Rectal smooth muscle tissue (tissue), 1 donor: ENCODE measurements at regions not wholly inside any gene's neighbourhood (a gene's known extent, or its start where the extent isn't known, plus 50 kb on each side); places are given as distances from the start of the nearest gene placed in this dataset.

ENCODE experiments used
- H3K27ac ChIP-seq: one replicate; pipeline ENCODE4 v1.7.0; 2013; ENCODE audit warnings: low read depth, low read length, inconsistent platforms
- H3K27me3 ChIP-seq: one replicate; pipeline ENCODE4 v1.7.0; 2013; ENCODE audit warnings: low read length; ENCODE audit not compliant: control insufficient read depth, insufficient read depth
- H3K36me3 ChIP-seq: one replicate; pipeline ENCODE4 v1.7.0; 2013; ENCODE audit warnings: low read length; ENCODE audit not compliant: control insufficient read depth, insufficient read depth
- H3K4me1 ChIP-seq: one replicate; pipeline ENCODE4 v1.7.0; 2013; ENCODE audit warnings: low read length; ENCODE audit not compliant: control insufficient read depth, insufficient read depth
- H3K4me3 ChIP-seq: one replicate; pipeline ENCODE4 v1.7.0; 2013; ENCODE audit warnings: low read length
- H3K9ac ChIP-seq: one replicate; pipeline ENCODE4 v1.7.0; 2013; ENCODE audit warnings: low read length

DNA sequence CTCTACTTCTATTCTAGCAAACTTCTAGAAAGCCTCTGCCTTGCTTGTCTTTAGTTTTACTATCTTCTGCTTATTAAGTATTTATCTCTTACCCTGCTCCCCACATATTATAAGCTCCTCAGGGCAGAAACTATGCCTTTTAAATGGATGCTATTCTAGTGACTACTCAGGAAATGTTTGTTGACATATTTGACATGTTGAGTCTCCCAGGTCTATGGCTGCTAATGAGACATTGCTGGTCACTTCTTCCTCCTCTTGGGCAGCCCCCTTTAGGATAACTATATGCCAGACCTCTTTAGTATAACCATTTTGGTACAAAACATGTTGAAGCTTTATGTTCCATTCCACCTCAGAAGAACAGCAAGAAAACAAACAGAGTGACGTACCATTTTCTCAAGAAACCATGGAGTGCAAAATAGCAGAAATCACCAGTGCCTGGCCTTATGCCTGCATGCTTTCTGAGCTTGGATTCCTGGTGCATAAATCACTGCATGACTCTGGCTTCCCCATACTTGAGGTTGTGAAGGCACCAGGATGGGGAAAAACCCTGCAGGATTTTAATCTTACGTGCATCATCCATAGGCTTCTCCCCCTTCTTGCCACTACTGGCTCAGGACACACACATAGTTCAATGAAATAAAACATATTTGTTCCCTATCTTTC is 202.6 kb downstream of the TMX1 start:
- Histone ChIP-seq H3K36me3 (no peaks in the 10 kb centered on the region), H3K4me1 (peaks cover 12% of the 10 kb centered on the region), H3K27me3 (no peaks in the 10 kb centered on the region), H3K9ac (no peak overlapping the region), H3K27ac (no peak overlapping the region), H3K4me3 (no peak overlapping the region)

DNA sequence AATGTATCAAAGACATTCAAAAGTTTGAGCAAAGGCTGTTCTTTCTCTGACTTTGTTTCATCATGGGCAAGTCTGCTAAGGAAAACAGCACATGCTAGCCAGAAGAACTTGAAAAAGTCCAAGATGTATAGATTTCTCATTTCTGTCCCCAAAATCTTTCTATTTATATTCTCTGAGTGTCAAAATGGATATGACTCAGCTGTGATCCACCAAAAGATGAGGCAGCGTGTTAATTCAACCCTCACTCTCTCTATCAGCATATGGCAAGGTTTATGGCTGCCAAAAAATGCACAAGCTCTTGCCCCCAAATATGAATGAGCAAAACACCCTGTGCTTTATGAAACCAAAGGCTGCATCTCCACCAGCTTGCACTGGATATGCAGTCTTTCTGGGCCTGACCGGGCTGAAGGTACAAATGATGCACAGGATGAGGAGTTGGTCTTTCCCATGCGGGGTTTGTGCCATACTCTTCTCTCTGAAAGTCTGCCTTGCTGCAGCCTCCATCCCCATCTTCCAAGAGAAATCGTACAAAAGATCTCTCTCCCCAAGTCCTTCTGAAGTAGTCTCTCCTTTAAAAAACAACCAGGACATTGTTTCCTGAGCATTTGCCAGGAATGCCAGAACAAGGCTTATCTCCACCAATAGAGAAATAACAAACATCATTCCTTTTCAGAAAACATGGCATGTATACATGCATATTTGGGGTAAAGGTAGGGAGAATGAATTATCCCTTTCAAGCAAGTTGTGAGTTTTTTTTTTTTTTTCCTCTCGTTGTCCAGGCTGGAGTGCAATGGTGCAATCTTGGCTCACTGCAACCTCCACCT is 203.4 kb downstream of the TMX1 start:
- no peaks in the 10 kb centered on the region for H3K36me3 ChIP-seq
- peaks cover 12% of the 10 kb centered on the region for H3K4me1 ChIP-seq
- H3K9ac ChIP-seq: no peak overlapping the region
- H3K4me3 ChIP-seq: no peak overlapping the region
- no peaks in the 10 kb centered on the region for H3K27me3 ChIP-seq
- no peak overlapping the region for H3K27ac ChIP-seq

DNA sequence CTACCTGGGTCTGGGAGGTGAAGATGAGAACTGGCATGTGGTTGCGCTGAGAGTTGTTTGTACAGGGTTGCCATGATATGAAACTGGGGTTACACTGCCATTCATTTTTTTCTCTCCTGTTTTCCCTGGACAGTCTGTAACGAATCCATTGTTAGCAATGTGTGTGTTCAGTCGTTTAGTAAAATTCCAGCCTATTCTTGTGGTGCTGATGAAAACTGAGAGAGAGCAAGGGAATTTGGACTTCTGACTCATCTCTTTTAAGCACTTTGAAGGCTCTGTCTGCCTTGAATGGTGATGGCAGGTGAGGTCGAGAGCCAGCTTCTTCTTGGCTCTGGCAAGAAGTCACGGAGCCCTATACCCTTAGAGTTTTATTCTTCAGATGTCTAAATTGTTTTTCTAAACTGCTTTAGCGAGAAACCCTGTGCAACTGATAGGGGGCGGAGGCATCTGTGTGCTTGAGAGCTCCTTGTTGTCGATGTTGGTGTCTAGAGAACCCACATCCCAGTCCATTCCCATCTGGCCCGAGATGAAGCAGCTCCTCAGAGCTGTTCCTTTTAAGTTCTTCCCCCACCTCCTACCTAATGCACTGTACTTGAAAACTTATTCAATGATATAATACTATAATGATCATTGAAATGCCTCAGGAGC is 204.4 kb downstream of the TMX1 start:
- peaks cover 12% of the 10 kb centered on the region for H3K4me1 ChIP-seq
- no peak overlapping the region for H3K27ac ChIP-seq
- H3K27me3 ChIP-seq: no peaks in the 10 kb centered on the region
- no peak overlapping the region for H3K4me3 ChIP-seq
- no peak overlapping the region for H3K9ac ChIP-seq
- no peaks in the 10 kb centered on the region for H3K36me3 ChIP-seq

DNA sequence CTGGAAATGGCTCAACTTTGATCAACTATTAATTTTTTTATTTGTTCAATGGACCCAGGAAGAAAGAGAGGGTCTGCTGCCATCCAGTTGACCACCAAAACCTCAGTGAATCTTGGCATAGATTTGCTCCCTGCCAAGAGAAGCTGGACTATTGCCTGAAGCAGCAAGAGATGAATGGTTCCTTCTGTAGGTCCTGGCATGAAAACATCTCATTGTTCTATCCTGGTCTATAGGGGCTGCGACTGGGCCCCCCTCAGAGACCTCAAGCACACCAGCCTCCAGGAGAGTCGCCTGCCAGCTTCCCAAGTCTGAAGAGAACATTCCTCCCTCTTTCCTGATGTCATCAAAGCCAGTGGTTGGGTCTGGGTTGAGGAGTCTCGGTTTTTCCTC is 204.9 kb downstream of the TMX1 start:
- no peak overlapping the region for H3K27ac ChIP-seq
- no peak overlapping the region for H3K9ac ChIP-seq
- no peak overlapping the region for H3K4me3 ChIP-seq
- H3K36me3 ChIP-seq: no peaks in the 10 kb centered on the region
- H3K4me1 ChIP-seq: peaks cover 12% of the 10 kb centered on the region
- no peaks in the 10 kb centered on the region for H3K27me3 ChIP-seq

DNA sequence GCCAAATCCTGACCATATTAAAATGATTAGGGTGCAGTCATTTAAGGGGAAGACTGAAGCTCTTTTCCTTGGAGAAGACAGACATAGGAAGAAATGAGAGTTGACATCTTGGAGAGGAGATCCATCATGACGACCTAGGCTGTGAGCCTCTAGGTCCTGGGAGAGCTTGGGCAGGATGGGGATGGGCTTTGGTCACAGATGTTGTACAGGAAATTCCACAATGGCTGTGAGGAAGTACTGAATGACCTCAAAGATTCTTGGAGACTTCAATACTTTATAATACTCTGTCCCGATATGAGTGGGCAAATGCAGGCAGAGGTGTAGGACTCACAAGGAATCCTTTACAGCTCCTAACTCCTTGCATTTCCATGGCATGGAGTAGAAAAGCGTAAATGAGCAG is 204.9 kb upstream of the FRMD6 start:
- Histone ChIP-seq H3K4me3 (no peak overlapping the region), H3K27ac (no peak overlapping the region), H3K9ac (no peak overlapping the region), H3K27me3 (no peaks in the 10 kb centered on the region), H3K4me1 (peaks cover 12% of the 10 kb centered on the region), H3K36me3 (no peaks in the 10 kb centered on the region)

DNA sequence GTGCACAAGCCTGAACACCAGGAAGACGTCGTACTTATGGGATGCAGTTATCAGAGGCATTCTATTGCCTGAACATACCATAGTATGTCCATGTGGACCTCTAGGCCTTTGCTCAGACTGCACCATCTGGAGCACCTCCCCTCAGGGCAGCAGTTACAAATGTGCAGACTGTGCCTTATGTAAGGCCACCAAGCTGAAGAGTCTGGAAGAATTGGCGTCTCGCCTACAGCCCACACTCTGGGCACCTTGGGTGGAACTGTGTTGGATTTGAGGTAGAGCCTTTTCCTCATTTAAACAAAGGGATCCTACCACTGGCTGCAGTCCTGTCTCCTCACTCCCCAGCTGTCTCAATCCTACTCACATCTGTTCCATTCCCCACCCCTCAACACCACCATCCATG is 204.3 kb upstream of the FRMD6 start:
- no peak overlapping the region for H3K9ac ChIP-seq
- peaks cover 12% of the 10 kb centered on the region for H3K4me1 ChIP-seq
- no peaks in the 10 kb centered on the region for H3K36me3 ChIP-seq
- H3K27ac ChIP-seq: no peak overlapping the region
- H3K4me3 ChIP-seq: no peak overlapping the region
- H3K27me3 ChIP-seq: no peaks in the 10 kb centered on the region

DNA sequence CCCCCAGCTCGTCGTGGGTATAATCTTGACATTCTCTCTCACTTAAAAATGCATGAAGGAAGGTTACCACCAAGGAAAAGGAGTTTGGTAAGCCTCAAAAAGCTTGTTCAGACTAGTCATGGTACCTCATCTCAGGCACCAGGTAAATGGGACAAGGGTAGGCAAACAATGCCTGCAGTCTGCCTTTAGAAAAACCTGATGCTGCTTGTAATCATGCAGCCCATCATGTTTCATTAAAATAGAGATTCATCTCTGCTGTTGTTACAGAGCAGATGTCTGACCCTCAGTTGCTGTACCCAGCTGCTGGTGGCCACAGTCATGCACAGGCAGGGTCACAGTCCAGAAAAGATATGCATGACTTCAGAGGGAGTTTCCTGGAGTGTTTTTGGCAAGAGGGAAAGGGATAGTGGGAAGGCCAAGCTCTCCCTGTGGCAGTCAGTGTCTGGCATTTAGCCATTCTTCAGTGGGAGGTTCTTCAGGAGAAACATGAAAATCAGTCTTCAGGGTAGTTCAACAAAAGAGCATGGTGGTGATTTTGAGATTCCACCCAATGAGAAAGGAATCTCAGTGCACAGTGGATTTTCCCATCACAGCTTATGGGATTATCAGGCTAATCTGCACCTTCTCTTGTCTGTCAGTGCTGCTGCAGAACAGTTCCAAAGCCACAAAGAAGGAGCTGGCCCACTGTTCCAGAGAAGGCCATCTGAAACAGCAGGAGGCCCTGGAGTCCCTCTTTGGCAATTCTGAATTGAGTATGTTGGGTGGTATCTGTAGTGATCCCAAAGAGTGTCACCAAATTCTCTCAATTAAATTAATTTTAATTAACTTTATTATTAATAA is 202.7 kb upstream of the FRMD6 start:
- Histone ChIP-seq H3K36me3 (no peaks in the 10 kb centered on the region), H3K4me3 (no peak overlapping the region), H3K27me3 (no peaks in the 10 kb centered on the region), H3K4me1 (no peaks in the 10 kb centered on the region), H3K9ac (no peak overlapping the region), H3K27ac (no peak overlapping the region)

DNA sequence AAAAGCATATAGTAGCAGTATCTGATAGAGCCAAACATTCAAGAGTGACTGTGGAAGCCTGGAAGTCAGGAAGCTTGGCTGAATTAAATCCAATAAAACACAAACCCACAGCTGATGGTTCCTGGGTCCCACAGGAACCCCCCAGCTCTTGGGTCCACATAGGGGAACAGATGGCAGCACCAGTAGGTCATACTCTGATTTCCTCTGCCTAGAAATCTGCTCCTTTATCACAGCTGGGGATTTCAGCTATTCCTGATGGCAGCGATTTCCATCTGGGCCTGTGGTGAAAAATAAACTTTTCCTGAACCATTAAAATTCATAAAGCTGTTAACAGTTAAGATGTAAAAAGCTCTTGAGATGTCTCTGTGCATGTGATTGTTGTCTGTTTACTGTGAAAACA is 202.0 kb upstream of the FRMD6 start:
- Histone ChIP-seq H3K4me1 (no peaks in the 10 kb centered on the region), H3K27me3 (no peaks in the 10 kb centered on the region), H3K36me3 (no peaks in the 10 kb centered on the region), H3K4me3 (no peak overlapping the region), H3K9ac (no peak overlapping the region), H3K27ac (no peak overlapping the region)

DNA sequence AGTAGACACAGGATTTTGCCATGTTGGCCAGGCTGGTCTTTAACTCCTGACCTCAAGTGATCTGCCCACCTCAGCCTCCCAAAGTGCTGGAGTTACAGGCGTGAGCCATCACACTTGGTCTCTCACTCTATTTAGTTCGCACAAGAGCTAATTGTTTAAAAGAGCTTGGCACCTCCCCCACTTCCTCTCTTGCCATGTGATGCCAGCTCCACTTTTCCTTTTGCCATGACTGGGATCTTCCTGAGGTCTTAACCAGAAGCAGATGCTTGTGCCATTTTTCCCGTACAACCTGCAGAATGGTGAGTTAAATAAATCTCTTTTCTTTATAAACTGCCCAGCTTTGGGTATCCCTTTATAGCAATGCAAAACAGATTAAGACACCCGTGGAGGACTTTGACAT is 200.1 kb upstream of the FRMD6 start:
- Histone ChIP-seq H3K27ac (no peak overlapping the region), H3K9ac (no peak overlapping the region), H3K27me3 (no peaks in the 10 kb centered on the region), H3K4me3 (no peak overlapping the region), H3K36me3 (no peaks in the 10 kb centered on the region), H3K4me1 (no peaks in the 10 kb centered on the region)

DNA sequence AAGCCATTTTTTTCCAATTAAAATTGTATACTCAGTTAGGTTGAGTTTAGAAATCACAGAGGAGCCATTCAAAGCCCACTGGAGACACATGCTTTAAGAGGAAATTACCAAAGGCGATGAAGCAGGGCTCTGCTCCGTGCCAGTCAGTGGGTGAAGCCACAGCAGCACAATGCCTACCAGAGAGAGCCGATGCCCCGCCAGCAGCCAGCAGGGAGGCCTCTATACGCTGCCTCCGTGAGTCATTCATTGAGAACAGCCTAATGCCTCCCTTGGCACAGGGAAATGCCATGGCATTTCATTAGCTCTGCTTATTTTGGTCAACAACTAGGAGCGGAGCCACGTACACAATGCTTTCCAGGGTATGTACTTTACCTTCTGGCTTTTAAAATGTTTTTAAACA is 197.8 kb upstream of the FRMD6 start:
- Histone ChIP-seq H3K36me3 (no peaks in the 10 kb centered on the region), H3K4me1 (no peaks in the 10 kb centered on the region), H3K4me3 (no peak overlapping the region), H3K27me3 (no peaks in the 10 kb centered on the region), H3K27ac (no peak overlapping the region), H3K9ac (no peak overlapping the region)

DNA sequence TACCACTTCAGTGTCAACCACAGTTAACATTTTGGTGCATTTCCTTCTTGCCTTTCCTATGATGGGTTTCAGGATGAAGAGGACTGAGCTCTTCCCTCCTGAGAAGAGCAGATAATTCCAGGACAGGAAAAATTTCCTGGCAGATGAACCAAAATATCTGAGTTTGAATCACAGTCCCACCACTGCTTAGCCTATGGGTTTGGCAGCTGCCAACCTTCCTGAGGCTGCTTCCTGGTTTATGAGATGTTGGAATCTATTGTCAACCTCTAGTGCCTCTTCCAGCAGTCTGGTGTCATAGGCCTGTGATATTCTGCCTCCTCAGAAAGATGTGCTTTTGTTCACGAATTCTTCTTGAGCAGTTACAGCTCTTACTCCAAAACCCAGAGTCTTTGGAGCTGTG is 197.4 kb upstream of the FRMD6 start:
- Histone ChIP-seq H3K4me1 (no peaks in the 10 kb centered on the region), H3K27me3 (no peaks in the 10 kb centered on the region), H3K9ac (no peak overlapping the region), H3K27ac (no peak overlapping the region), H3K36me3 (no peaks in the 10 kb centered on the region), H3K4me3 (no peak overlapping the region)
